ENCODE measurements at regions not wholly inside any gene's neighbourhood (a gene's known extent, or its start where the extent isn't known, plus 50 kb on each side); places are given as distances from the start of the nearest gene placed in this dataset.

- TF ChIP-seq L3MBTL2 (conservative IDR thresholded peaks at IDR 0.05) (no peak), BHLHE40 (IDR thresholded peaks at IDR 0.05; ENCODE audit: borderline replicate concordance) (no peak), FOXM1 (IDR thresholded peaks at IDR 0.05; ENCODE audit: borderline replicate concordance) (no peak), SP1 (IDR thresholded peaks at IDR 0.05) (no peak), ZNF384 (IDR thresholded peaks at IDR 0.05) (no peak), HDGF (IDR thresholded peaks at IDR 0.05; ENCODE audit: borderline replicate concordance) (no peak), FOXA1 (IDR thresholded peaks at IDR 0.05) (no peak), TARDBP (IDR thresholded peaks at IDR 0.05) (no peak), ARNT (IDR thresholded peaks at IDR 0.05) (no peak), NFRKB (IDR thresholded peaks at IDR 0.05) (no peak), SUZ12 (IDR thresholded peaks at IDR 0.05) (no peak), ELF4 (IDR thresholded peaks at IDR 0.05) (no peak), LEF1 (IDR thresholded peaks at IDR 0.05; ENCODE audit: borderline replicate concordance) (no peak), FOXK2 (IDR thresholded peaks at IDR 0.05) (no peak)
Observed at GRCh38 chr1:30527511-30528140, 195.8 kb downstream of the MATN1 start.
